RWPE2 (cell line): ENCODE measurements at regions not wholly inside any gene's neighbourhood (a gene's known extent, or its start where the extent isn't known, plus 50 kb on each side); places are given as distances from the start of the nearest gene placed in this dataset.
"Not testable (repeated sequence)": the region's sequence is repeated elsewhere in the genome, so short reads cannot be mapped to it uniquely, and the experiment has no call there.

Experiments
- ATAC-seq: fragments of 200-7000 bp; cut with Tn5 transposase; 3 replicates; pipeline ENCODE4 v1.9.1; 2021; ENCODE audit warnings: low read depth
- DNase-seq: peaks from one replicate; pipeline ENCODE4 v3.0.0-alpha.2; 2020; ENCODE audit warnings: low spot score
- H3K27ac ChIP-seq: fragments of 450-650 bp; 2 replicates; pipeline ENCODE4 v1.5.1; 2017; ENCODE audit warnings: mild to moderate bottlenecking; ENCODE audit not compliant: poor library complexity, severe bottlenecking
- H3K27me3 ChIP-seq: fragments of 250-450 bp; sonication (Bioruptor Pico); 2 replicates; pipeline ENCODE4 v1.5.1; 2021; ENCODE audit warnings: mild to moderate bottlenecking, moderate library complexity; ENCODE audit not compliant: insufficient read depth, poor library complexity, severe bottlenecking
- H3K36me3 ChIP-seq: fragments of 250-450 bp; sonication (Bioruptor Pico); 2 replicates; pipeline ENCODE4 v1.5.1; 2020; ENCODE audit warnings: low read depth, mild to moderate bottlenecking, moderate library complexity
- H3K4me1 ChIP-seq: fragments of 250-450 bp; sonication (Bioruptor Pico); 2 replicates; pipeline ENCODE4 v1.5.1; 2021; ENCODE audit warnings: mild to moderate bottlenecking, moderate library complexity; ENCODE audit not compliant: insufficient read depth, poor library complexity, severe bottlenecking
- H3K4me3 ChIP-seq: fragments of 250-450 bp; sonication (Bioruptor Pico); 2 replicates; pipeline ENCODE4 v1.5.1; 2021; ENCODE audit warnings: mild to moderate bottlenecking, moderate library complexity; ENCODE audit not compliant: severe bottlenecking
- H3K9me3 ChIP-seq: fragments of 250-450 bp; sonication (Bioruptor Pico); 2 replicates; pipeline ENCODE4 v1.5.1; 2021; ENCODE audit warnings: mild to moderate bottlenecking, moderate library complexity; ENCODE audit not compliant: severe bottlenecking
- TF ChIP-seq, protein P1 (sequence below): fragments of 450-650 bp; IDR thresholded peaks from one replicate; pipeline ENCODE4 v1.5.1; 2017; ENCODE audit warnings: mild to moderate bottlenecking, moderate library complexity; ENCODE audit not compliant: poor library complexity, severe bottlenecking

DNA sequence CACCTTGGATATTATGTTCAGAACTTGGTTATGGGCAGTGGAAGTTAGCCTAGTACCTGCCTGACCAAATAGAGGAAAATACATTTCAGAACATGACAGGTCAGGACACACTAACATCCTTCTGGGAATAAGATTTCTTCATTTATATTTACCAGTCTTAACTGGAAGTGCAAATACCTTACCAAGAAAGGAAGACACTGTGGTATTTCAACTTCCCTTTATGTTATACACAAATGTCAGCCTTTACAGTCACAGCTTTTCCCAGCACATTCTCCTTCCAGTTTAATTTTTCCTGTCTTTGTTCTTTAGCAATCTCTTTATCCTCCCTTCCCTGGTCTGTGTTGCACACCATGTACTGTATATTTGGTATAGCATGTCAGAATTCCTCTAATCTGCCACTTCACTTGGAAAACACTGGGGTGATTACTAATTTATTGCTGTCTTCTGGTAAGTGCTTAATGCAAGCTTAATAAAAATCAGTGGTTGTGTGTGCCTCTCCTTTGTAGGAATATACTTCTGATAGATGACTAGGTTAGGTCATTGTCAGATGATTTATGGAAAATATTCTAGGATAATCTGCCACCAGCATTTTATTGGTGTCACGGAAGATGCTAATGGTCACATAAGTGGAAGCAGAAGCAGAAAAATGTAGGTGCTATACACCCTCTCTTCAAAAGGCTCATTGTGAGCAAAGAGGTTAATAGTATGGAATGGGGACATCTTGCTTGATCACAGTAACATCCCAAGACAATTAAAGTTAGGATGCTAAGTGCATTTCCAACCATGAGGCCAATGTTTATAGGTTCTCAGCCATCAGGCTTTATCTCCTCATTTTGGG lies 124.3 kb upstream of the STARD13 start:
- Histone ChIP-seq H3K9me3 (no peaks in the 10 kb centered on the region), H3K27me3 (no peaks in the 10 kb centered on the region), H3K4me3 (no peak overlapping the region), H3K36me3 (no peaks in the 10 kb centered on the region), H3K27ac (no peak overlapping the region), H3K4me1 (no peaks in the 10 kb centered on the region)
- ATAC-seq (no peak), DNase-seq (no peak)
- TF ChIP-seq, protein P1, sequence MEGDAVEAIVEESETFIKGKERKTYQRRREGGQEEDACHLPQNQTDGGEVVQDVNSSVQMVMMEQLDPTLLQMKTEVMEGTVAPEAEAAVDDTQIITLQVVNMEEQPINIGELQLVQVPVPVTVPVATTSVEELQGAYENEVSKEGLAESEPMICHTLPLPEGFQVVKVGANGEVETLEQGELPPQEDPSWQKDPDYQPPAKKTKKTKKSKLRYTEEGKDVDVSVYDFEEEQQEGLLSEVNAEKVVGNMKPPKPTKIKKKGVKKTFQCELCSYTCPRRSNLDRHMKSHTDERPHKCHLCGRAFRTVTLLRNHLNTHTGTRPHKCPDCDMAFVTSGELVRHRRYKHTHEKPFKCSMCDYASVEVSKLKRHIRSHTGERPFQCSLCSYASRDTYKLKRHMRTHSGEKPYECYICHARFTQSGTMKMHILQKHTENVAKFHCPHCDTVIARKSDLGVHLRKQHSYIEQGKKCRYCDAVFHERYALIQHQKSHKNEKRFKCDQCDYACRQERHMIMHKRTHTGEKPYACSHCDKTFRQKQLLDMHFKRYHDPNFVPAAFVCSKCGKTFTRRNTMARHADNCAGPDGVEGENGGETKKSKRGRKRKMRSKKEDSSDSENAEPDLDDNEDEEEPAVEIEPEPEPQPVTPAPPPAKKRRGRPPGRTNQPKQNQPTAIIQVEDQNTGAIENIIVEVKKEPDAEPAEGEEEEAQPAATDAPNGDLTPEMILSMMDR, result no peak

DNA sequence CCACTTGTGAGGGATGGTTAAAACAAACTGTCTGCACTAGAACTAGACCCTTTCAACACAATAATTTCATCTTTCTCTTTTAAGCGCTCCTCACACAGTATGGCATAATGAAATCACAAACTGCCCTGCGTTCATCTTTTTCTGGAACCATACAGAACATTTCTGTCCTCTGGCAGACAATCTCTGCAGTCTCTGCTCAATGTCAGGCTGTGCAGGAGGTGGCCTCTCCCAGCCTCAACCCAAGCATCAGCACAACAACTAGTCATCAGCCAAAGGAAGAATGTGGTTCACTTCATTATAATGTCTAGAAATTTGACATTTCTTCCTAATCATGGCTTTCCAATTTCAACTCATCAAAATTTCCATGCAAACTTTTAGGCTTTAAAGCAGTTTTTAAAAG lies 125.1 kb upstream of the STARD13 start:
- no peaks in the 10 kb centered on the region for H3K27me3 ChIP-seq
- no peak overlapping the region for H3K4me3 ChIP-seq
- TF ChIP-seq, protein P1, result no peak
- no peak for DNase-seq
- ATAC-seq, result no peak
- H3K4me1 ChIP-seq, result no peaks in the 10 kb centered on the region
- no peaks in the 10 kb centered on the region for H3K36me3 ChIP-seq
- no peak overlapping the region for H3K27ac ChIP-seq
- H3K9me3 ChIP-seq, result no peaks in the 10 kb centered on the region

DNA sequence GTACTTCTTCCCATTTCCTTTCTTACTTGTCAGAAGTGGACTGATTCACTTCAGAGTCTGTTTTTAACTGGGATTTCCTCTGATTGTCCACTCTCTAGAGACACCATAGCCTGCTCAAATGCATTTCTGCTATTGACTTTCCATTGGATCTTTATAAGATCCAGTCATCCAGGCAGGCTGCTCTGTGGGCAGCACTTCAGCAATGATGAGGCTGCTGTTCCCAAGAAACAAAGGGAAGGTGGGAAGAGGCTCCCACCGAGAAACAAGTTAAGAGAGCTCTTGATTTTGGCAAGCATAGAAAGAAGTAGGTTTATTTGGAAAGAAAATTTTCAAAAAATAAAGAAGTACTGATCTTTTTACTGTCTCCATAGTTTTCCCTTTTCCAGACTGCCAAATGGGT lies 125.8 kb upstream of the STARD13 start:
- H3K4me3 ChIP-seq, result no peak overlapping the region
- H3K4me1 ChIP-seq, result no peaks in the 10 kb centered on the region
- H3K36me3 ChIP-seq, result no peaks in the 10 kb centered on the region
- DNase-seq (no peak), ATAC-seq (no peak)
- no peaks in the 10 kb centered on the region for H3K27me3 ChIP-seq
- TF ChIP-seq, protein P1, result no peak
- no peaks in the 10 kb centered on the region for H3K9me3 ChIP-seq
- H3K27ac ChIP-seq, result no peak overlapping the region

DNA sequence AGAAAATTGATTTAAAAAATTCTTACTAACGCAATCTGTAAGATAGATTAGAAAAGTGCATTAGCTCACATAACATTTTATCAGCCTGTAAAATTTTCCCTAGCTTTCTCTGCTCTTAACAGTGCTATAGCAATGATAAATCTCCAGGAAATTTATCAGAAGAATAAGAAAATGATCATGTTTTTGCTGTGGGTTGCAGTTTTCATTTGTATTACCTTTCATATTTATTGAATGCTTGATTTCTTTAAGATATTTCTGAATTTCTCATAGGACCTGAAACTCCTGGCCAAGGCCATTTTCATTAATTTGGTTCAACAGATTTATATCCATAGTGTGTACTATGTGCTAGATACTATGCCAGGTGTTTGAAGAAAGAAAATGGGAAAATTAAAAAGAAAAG lies 130.3 kb upstream of the STARD13 start:
- no peak overlapping the region for H3K4me3 ChIP-seq
- TF ChIP-seq, protein P1, result no peak
- H3K4me1 ChIP-seq, result no peaks in the 10 kb centered on the region
- DNase-seq, result no peak
- no peaks in the 10 kb centered on the region for H3K9me3 ChIP-seq
- H3K27ac ChIP-seq, result no peak overlapping the region
- no peak for ATAC-seq
- no peaks in the 10 kb centered on the region for H3K36me3 ChIP-seq
- no peaks in the 10 kb centered on the region for H3K27me3 ChIP-seq

DNA sequence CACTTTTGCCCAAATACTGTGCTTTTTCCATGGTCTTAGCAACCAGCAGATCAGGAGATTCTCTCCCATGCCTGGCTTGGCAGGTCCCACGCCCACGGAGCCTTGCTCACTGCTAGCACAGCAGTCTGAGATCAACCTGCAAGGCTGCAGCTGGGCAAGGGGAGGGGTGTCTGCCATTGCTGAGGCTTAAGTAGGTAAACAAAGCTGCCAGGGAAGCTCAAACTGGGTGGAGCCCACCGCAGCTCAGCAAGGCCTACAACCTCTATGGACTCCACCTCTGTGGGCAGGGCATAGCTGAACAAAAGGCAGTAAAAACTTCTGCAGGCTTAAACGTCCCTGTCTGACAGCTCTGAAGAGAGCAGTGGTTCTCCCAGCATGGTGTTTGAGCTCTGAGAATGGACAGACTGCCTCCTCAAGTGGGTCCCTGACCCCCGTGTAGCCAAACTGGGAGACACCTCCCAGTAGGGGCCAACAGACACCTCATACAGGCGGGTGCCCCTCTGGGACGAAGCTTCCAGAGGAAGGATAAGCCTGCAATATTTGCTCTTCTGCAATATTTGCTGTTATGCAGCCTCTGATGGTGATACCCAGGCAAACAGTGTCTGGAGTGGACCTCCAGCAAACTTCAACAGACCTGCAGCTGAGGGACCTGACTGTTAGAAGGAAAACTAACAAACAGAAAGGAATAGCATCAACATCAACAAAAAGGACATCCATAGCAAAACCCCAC lies 132.8 kb upstream of the STARD13 start:
- H3K9me3 ChIP-seq, ATAC-seq, H3K36me3 ChIP-seq, H3K27ac ChIP-seq, H3K27me3 ChIP-seq, H3K4me3 ChIP-seq, DNase-seq, H3K4me1 ChIP-seq: not testable (repeated sequence)

DNA sequence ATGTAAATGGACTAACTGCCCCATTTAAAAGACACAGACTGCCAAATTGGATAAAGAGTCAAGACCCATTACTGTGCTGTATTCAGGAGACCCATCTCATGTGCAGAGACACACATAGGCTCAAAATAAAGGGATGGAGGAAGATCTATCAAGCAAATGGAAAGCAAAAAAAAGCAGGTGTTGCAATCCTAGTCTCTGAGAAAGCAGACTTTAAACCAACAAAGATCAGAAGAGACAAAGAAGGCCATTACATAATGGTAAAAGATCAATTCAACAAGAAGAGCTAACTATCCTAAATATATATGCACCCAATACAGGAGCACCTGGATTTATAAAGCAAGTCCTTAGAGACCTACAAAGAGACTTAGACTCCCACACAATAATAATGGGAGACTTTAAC lies 134.6 kb upstream of the STARD13 start:
- not testable (repeated sequence) for H3K4me3 ChIP-seq, DNase-seq, ATAC-seq, H3K36me3 ChIP-seq, H3K27me3 ChIP-seq, H3K9me3 ChIP-seq, H3K27ac ChIP-seq, H3K4me1 ChIP-seq
